Astrocyte of the cerebellum (primary cell): ENCODE measurements at regions not wholly inside any gene's neighbourhood (a gene's known extent, or its start where the extent isn't known, plus 50 kb on each side); places are given as distances from the start of the nearest gene placed in this dataset.

Source experiments
- DNase-seq: peaks from one replicate; pipeline ENCODE4 v3.0.0-alpha.2; 2011; ENCODE audit warnings: low read depth
- H3K4me3 ChIP-seq: 2 replicates; pipeline ENCODE4 v1.5.1; 2011; ENCODE audit warnings: mild to moderate bottlenecking, low read depth, low read length, moderate library complexity
- in situ Hi-C: cut with HindIII; loops from 2 replicates; pipeline ENCODE4 v1.10.0; 2017; ENCODE audit warnings: low sequenced_read_pairs
- TF ChIP-seq, protein P1 (sequence below): IDR thresholded peaks from 2 replicates; pipeline ENCODE4 v1.5.1; 2012; ENCODE audit warnings: low read length, low read depth, moderate library complexity, mild to moderate bottlenecking; ENCODE audit errors: missing control alignments

DNA sequence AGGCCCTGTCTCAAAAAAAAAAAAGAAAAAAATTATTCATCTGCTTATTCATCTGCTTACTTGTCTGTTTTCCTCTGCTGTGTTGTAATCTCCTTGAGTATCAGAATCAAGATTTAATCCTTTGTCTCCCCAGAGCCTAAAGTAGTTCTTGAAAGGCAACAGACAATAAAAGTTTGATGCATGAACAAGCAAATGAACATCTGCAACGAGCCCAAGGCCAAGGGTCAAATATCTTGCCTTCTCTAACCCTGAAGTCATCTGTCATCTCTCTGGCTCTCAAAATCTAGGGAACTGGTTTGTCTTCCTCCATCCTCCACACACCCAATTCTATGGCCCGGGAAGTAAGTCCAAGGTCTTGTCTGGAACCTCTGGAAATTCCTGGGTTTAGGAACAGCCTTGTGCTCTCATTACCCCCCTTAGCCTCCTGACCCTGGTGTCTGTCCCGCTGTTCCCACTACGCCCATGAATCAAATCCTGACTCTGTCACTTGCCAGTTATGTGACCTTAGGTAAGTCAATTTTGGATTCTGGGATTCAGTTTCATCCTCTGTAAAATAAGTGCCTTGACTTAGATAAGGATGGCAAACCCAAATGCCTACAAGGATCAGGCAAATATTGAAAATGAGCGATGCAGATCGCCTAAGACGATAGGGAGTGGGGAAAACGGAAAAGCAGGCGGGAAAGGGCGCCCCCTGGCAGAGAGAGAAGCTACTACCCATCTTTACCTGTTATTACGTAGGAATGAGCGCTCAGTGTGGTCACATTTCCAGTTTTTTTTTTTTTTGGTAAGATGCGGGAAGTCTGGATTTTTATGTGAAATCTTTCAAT is 102.7 kb upstream of the DHX15 start:
- TF ChIP-seq, protein P1, sequence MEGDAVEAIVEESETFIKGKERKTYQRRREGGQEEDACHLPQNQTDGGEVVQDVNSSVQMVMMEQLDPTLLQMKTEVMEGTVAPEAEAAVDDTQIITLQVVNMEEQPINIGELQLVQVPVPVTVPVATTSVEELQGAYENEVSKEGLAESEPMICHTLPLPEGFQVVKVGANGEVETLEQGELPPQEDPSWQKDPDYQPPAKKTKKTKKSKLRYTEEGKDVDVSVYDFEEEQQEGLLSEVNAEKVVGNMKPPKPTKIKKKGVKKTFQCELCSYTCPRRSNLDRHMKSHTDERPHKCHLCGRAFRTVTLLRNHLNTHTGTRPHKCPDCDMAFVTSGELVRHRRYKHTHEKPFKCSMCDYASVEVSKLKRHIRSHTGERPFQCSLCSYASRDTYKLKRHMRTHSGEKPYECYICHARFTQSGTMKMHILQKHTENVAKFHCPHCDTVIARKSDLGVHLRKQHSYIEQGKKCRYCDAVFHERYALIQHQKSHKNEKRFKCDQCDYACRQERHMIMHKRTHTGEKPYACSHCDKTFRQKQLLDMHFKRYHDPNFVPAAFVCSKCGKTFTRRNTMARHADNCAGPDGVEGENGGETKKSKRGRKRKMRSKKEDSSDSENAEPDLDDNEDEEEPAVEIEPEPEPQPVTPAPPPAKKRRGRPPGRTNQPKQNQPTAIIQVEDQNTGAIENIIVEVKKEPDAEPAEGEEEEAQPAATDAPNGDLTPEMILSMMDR = peak; percentile 35
- H3K4me3 ChIP-seq = no peak overlapping the region
- in situ Hi-C loops = no loop called here
- DNase-seq = no peak

- in situ Hi-C loops = no loop called here
- TF ChIP-seq, protein P1 = no peak
- H3K4me3 ChIP-seq = no peak overlapping the region
- no peak for DNase-seq
Measured at GRCh38 chr4:24688453-24688852, 104.1 kb upstream of the DHX15 start.

GRCh38 chr4:24689212-24689611 is 104.9 kb upstream of the DHX15 start:
- TF ChIP-seq, protein P1 = no peak
- in situ Hi-C loops = no loop called here
- DNase-seq = no peak
- H3K4me3 ChIP-seq = no peak overlapping the region

DNA sequence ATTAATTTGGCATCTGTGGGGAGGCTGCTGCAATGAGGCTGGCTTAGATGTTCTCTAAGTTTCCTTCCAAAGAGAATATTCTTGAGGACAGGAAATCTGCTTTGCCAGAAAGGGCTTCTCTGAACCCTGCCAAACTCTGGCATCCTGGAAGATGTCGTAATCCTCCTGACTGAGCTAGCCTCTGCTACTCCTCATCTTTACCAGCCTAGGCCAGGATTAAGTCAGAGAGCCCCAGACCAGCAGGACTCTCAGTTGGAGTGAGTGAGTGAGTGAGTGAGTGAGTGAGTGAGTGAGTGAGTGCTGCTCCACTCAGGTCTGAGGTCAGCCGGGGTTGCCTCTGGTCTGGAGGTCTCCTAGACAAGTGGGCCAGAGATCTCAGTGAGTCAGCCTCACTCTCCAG is 104.9 kb upstream of the SOD3 start:
- in situ Hi-C loops = no loop called here
- no peak for DNase-seq
- no peak overlapping the region for H3K4me3 ChIP-seq
- TF ChIP-seq, protein P1 = no peak

DNA sequence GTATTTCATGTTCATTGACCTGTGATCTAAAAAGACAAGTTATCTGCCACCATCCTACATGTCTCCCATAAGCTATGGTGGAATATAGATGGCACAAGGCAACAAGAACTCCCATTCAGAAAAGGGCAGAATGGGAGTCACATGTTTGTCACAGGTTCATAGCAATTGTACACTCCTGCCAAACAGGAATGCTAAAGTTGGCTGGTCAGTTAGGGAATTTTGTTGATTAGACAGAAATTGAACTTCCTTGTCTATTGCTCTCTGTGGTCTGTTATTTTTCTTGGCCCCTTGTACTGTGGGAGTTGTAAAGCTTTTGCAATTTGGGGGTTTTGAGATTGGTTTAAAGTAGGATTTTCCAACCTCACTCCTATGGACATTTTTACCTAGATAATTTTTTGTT is 101.7 kb upstream of the SOD3 start:
- no peak overlapping the region for H3K4me3 ChIP-seq
- in situ Hi-C loops = no loop called here
- TF ChIP-seq, protein P1 = no peak
- DNase-seq = no peak

- no peak for DNase-seq
- TF ChIP-seq, protein P1 = no peak
- in situ Hi-C loops = no loop called here
- H3K4me3 ChIP-seq = no peak overlapping the region
Measured at GRCh38 chr4:24700118-24700517, 95.3 kb upstream of the SOD3 start.
